Colonic mucosa (tissue), 4 donors: ENCODE measurements at regions not wholly inside any gene's neighbourhood (a gene's known extent, or its start where the extent isn't known, plus 50 kb on each side); places are given as distances from the start of the nearest gene placed in this dataset.
"Not testable (repeated sequence)": the region's sequence is repeated elsewhere in the genome, so short reads cannot be mapped to it uniquely, and the experiment has no call there.

Experiments
- DNase-seq: peaks from one replicate; pipeline ENCODE4 v3.0.0-alpha.2; 2020
- H3K27ac ChIP-seq: fragments of 200-600 bp; one replicate; pipeline ENCODE4 v1.8.0; 2021
- H3K27me3 ChIP-seq: fragments of 200-600 bp; one replicate; pipeline ENCODE4 v1.8.0; 2021
- H3K36me3 ChIP-seq: fragments of 200-600 bp; one replicate; pipeline ENCODE4 v1.8.0; 2021
- H3K4me1 ChIP-seq: fragments of 200-600 bp; one replicate; pipeline ENCODE4 v1.8.0; 2021; ENCODE audit warnings: mild to moderate bottlenecking
- H3K4me3 ChIP-seq: fragments of 200-600 bp; one replicate; pipeline ENCODE4 v1.8.0; 2021
- H3K9ac ChIP-seq, 2 donors: one replicate each; pipeline ENCODE4 v1.7.0; 2013; ENCODE audit warnings: control low read depth in 2 of 2, low read depth in 2 of 2, low read length in 2 of 2
- H3K9me3 ChIP-seq: fragments of 200-600 bp; one replicate; pipeline ENCODE4 v1.8.0; 2021
- CTCF ChIP-seq: fragments of 200-600 bp; IDR thresholded peaks from one replicate; pipeline ENCODE4 v1.8.0; 2022; ENCODE audit warnings: antibody characterized with exemption, mild to moderate bottlenecking
- intact Hi-C: fragments of 100-400 bp; cut with DNase I; formaldehyde crosslinking; loops from one replicate; pipeline ENCODE4 v1.14.1; 2022
- donor health status: healthy.
- donor health status: DM: no; HTN: no; CAD: no.
- donor health status: DM: no; HTN: no; CAD: no.

GRCh38 chr4:1547131-1547855, 136.8 kb downstream of the FAM53A start:
- H3K27ac ChIP-seq = no peak overlapping the region
- no peak for DNase-seq
- no peak for TF ChIP-seq CTCF
- H3K27me3 ChIP-seq = no peaks in the 10 kb centered on the region
- intact Hi-C loops = no loop called here
- H3K36me3 ChIP-seq = no peaks in the 10 kb centered on the region
- no peaks in the 10 kb centered on the region for H3K9me3 ChIP-seq
- peaks cover 7% of the 10 kb centered on the region for H3K4me1 ChIP-seq
- no peak overlapping the region for H3K4me3 ChIP-seq
- H3K9ac ChIP-seq = no peak overlapping the region

GRCh38 chr4:1544861-1545281, 138.6 kb upstream of the NKX1-1 start:
- H3K4me3 ChIP-seq = no peak overlapping the region
- H3K27me3 ChIP-seq = no peaks in the 10 kb centered on the region
- no peaks in the 10 kb centered on the region for H3K36me3 ChIP-seq
- DNase-seq = peak; percentile 49
- H3K9me3 ChIP-seq = no peaks in the 10 kb centered on the region
- TF ChIP-seq CTCF = no peak
- intact Hi-C loops = no loop called here
- peak overlapping the region; percentile 17 for H3K27ac ChIP-seq
- peaks cover 7% of the 10 kb centered on the region for H3K4me1 ChIP-seq
- H3K9ac ChIP-seq = peak overlapping the region; percentile 26 to 55

- H3K4me1 ChIP-seq, H3K36me3 ChIP-seq, H3K27me3 ChIP-seq, DNase-seq, intact Hi-C loops, H3K9me3 ChIP-seq, H3K4me3 ChIP-seq: not testable (repeated sequence)
- H3K9ac ChIP-seq = peak overlapping the region; percentile 26 to 55
- H3K27ac ChIP-seq = peak overlapping the region; percentile 17
Observed at GRCh38 chr4:1544435-1544834, 138.2 kb upstream of the NKX1-1 start.

GRCh38 chr4:1543976-1544375, 137.7 kb upstream of the NKX1-1 start:
- Histone ChIP-seq H3K4me1 (peaks cover 7% of the 10 kb centered on the region), H3K9ac (no peak overlapping the region), H3K27me3 (no peaks in the 10 kb centered on the region), H3K9me3 (no peaks in the 10 kb centered on the region), H3K36me3 (no peaks in the 10 kb centered on the region), H3K4me3 (no peak overlapping the region), H3K27ac (no peak overlapping the region)
- intact Hi-C loops = no loop called here
- no peak for TF ChIP-seq CTCF
- no peak for DNase-seq

- Histone ChIP-seq H3K27ac (no peak overlapping the region), H3K9me3 (no peaks in the 10 kb centered on the region), H3K9ac (no peak overlapping the region), H3K4me1 (peaks cover 7% of the 10 kb centered on the region), H3K4me3 (no peak overlapping the region), H3K27me3 (no peaks in the 10 kb centered on the region), H3K36me3 (no peaks in the 10 kb centered on the region)
- intact Hi-C loops = no loop called here
- no peak for TF ChIP-seq CTCF
- no peak for DNase-seq
Observed at GRCh38 chr4:1543561-1543960, 137.3 kb upstream of the NKX1-1 start.

- H3K27me3 ChIP-seq = no peaks in the 10 kb centered on the region
- intact Hi-C loops = no loop called here
Observed at GRCh38 chr4:1542516-1543320, 136.5 kb upstream of the NKX1-1 start.

More at GRCh38 chr4:1542516-1543320, 136.5 kb upstream of the NKX1-1 start:
- DNase-seq = no peak
- Histone ChIP-seq H3K36me3 (no peaks in the 10 kb centered on the region), H3K9me3 (no peaks in the 10 kb centered on the region), H3K27ac (no peak overlapping the region), H3K4me3 (no peak overlapping the region), H3K9ac (no peak overlapping the region), H3K4me1 (peaks cover 7% of the 10 kb centered on the region)
- TF ChIP-seq CTCF = no peak
